ENCODE measurements at regions not wholly inside any gene's neighbourhood (a gene's known extent, or its start where the extent isn't known, plus 50 kb on each side); places are given as distances from the start of the nearest gene placed in this dataset.

- Histone ChIP-seq H3K27me3 (ENCODE audit: control insufficient read depth in 3 of 3, insufficient read depth in 3 of 3, low read length in 3 of 3) (no peaks in the 10 kb centered on the region), H3K9me3 (ENCODE audit: control insufficient read depth in 3 of 3, low read length in 3 of 3) (no peaks in the 10 kb centered on the region), H3K9ac (ENCODE audit: low read depth in 1 of 3, low read length in 3 of 3) (no peak overlapping the region), H3K27ac (ENCODE audit: low read depth, low read length) (no peak overlapping the region), H3K4me1 (ENCODE audit: control insufficient read depth in 3 of 3, insufficient read depth in 3 of 3, low read length in 3 of 3) (no peaks in the 10 kb centered on the region), H3K4me3 (ENCODE audit: low read length in 3 of 3) (no peak overlapping the region), H3K36me3 (ENCODE audit: control insufficient read depth in 3 of 3, insufficient read depth in 3 of 3, low read length in 3 of 3) (no peaks in the 10 kb centered on the region)
These were observed 884.5 kb downstream of the TLE1 start for GRCh38 chr9:80804873-80805272.

GRCh38 chr9:80797831-80798688, 891.3 kb downstream of the TLE1 start:
- Histone ChIP-seq H3K27me3 (ENCODE audit: control insufficient read depth in 3 of 3, insufficient read depth in 3 of 3, low read length in 3 of 3) (no peaks in the 10 kb centered on the region), H3K27ac (ENCODE audit: low read depth, low read length) (no peak overlapping the region), H3K4me3 (ENCODE audit: low read length in 3 of 3) (no peak overlapping the region), H3K9ac (ENCODE audit: low read depth in 1 of 3, low read length in 3 of 3) (no peak overlapping the region), H3K4me1 (ENCODE audit: control insufficient read depth in 3 of 3, insufficient read depth in 3 of 3, low read length in 3 of 3) (peaks cover 8 to 19% (median 17%) of the 10 kb centered on the region in 3 donors), H3K9me3 (ENCODE audit: control insufficient read depth in 3 of 3, low read length in 3 of 3) (no peaks in the 10 kb centered on the region), H3K36me3 (ENCODE audit: control insufficient read depth in 3 of 3, insufficient read depth in 3 of 3, low read length in 3 of 3) (no peaks in the 10 kb centered on the region)

- Histone ChIP-seq H3K36me3 (ENCODE audit: control insufficient read depth in 3 of 3, insufficient read depth in 3 of 3, low read length in 3 of 3) (no peaks in the 10 kb centered on the region), H3K9ac (ENCODE audit: low read depth in 1 of 3, low read length in 3 of 3) (no peak overlapping the region), H3K27ac (ENCODE audit: low read depth, low read length) (no peak overlapping the region), H3K4me1 (ENCODE audit: control insufficient read depth in 3 of 3, insufficient read depth in 3 of 3, low read length in 3 of 3) (peaks cover 8 to 19% (median 17%) of the 10 kb centered on the region in 3 donors), H3K4me3 (ENCODE audit: low read length in 3 of 3) (no peak overlapping the region), H3K9me3 (ENCODE audit: control insufficient read depth in 3 of 3, low read length in 3 of 3) (no peaks in the 10 kb centered on the region), H3K27me3 (ENCODE audit: control insufficient read depth in 3 of 3, insufficient read depth in 3 of 3, low read length in 3 of 3) (no peaks in the 10 kb centered on the region)
These were observed 892.1 kb downstream of the TLE1 start for GRCh38 chr9:80797101-80797829.

- Histone ChIP-seq H3K27ac (ENCODE audit: low read depth, low read length) (no peak overlapping the region), H3K36me3 (ENCODE audit: control insufficient read depth in 3 of 3, insufficient read depth in 3 of 3, low read length in 3 of 3) (no peaks in the 10 kb centered on the region), H3K4me3 (ENCODE audit: low read length in 3 of 3) (no peak overlapping the region), H3K27me3 (ENCODE audit: control insufficient read depth in 3 of 3, insufficient read depth in 3 of 3, low read length in 3 of 3) (no peaks in the 10 kb centered on the region), H3K4me1 (ENCODE audit: control insufficient read depth in 3 of 3, insufficient read depth in 3 of 3, low read length in 3 of 3) (peaks cover 8 to 19% (median 17%) of the 10 kb centered on the region in 3 donors), H3K9ac (ENCODE audit: low read depth in 1 of 3, low read length in 3 of 3) (no peak overlapping the region), H3K9me3 (ENCODE audit: control insufficient read depth in 3 of 3, low read length in 3 of 3) (no peaks in the 10 kb centered on the region)
These were observed 892.7 kb downstream of the TLE1 start for GRCh38 chr9:80796632-80797031.

- peaks cover 8 to 19% (median 17%) of the 10 kb centered on the region in 3 donors for H3K4me1 ChIP-seq (ENCODE audit: control insufficient read depth in 3 of 3, insufficient read depth in 3 of 3, low read length in 3 of 3)
- no peaks in the 10 kb centered on the region for H3K9me3 ChIP-seq (ENCODE audit: control insufficient read depth in 3 of 3, low read length in 3 of 3)
- H3K27ac ChIP-seq (ENCODE audit: low read depth, low read length): no peak overlapping the region
- no peaks in the 10 kb centered on the region for H3K27me3 ChIP-seq (ENCODE audit: control insufficient read depth in 3 of 3, insufficient read depth in 3 of 3, low read length in 3 of 3)
- H3K9ac ChIP-seq (ENCODE audit: low read depth in 1 of 3, low read length in 3 of 3): no peak overlapping the region
- H3K4me3 ChIP-seq (ENCODE audit: low read length in 3 of 3): no peak overlapping the region
- no peaks in the 10 kb centered on the region for H3K36me3 ChIP-seq (ENCODE audit: control insufficient read depth in 3 of 3, insufficient read depth in 3 of 3, low read length in 3 of 3)
These were observed 895.1 kb downstream of the TLE1 start for GRCh38 chr9:80794197-80794596.

- H3K27me3 ChIP-seq (ENCODE audit: control insufficient read depth in 3 of 3, insufficient read depth in 3 of 3, low read length in 3 of 3): no peaks in the 10 kb centered on the region
- no peaks in the 10 kb centered on the region for H3K9me3 ChIP-seq (ENCODE audit: control insufficient read depth in 3 of 3, low read length in 3 of 3)
- H3K9ac ChIP-seq (ENCODE audit: low read depth in 1 of 3, low read length in 3 of 3): no peak overlapping the region
- H3K4me3 ChIP-seq (ENCODE audit: low read length in 3 of 3): no peak overlapping the region
- peaks cover 8 to 19% (median 17%) of the 10 kb centered on the region in 3 donors for H3K4me1 ChIP-seq (ENCODE audit: control insufficient read depth in 3 of 3, insufficient read depth in 3 of 3, low read length in 3 of 3)
- no peak overlapping the region for H3K27ac ChIP-seq (ENCODE audit: low read depth, low read length)
- H3K36me3 ChIP-seq (ENCODE audit: control insufficient read depth in 3 of 3, insufficient read depth in 3 of 3, low read length in 3 of 3): no peaks in the 10 kb centered on the region
These were observed 895.6 kb downstream of the TLE1 start for GRCh38 chr9:80793706-80794105.

- no peak overlapping the region for H3K4me3 ChIP-seq (ENCODE audit: low read length in 3 of 3)
- no peaks in the 10 kb centered on the region for H3K36me3 ChIP-seq (ENCODE audit: control insufficient read depth in 3 of 3, insufficient read depth in 3 of 3, low read length in 3 of 3)
- no peak overlapping the region for H3K9ac ChIP-seq (ENCODE audit: low read depth in 1 of 3, low read length in 3 of 3)
- H3K9me3 ChIP-seq (ENCODE audit: control insufficient read depth in 3 of 3, low read length in 3 of 3): no peaks in the 10 kb centered on the region
- H3K27me3 ChIP-seq (ENCODE audit: control insufficient read depth in 3 of 3, insufficient read depth in 3 of 3, low read length in 3 of 3): no peaks in the 10 kb centered on the region
- no peak overlapping the region for H3K27ac ChIP-seq (ENCODE audit: low read depth, low read length)
- peaks cover 4 to 13% (median 12%) of the 10 kb centered on the region in 3 donors for H3K4me1 ChIP-seq (ENCODE audit: control insufficient read depth in 3 of 3, insufficient read depth in 3 of 3, low read length in 3 of 3)
These were observed 896.6 kb downstream of the TLE1 start for GRCh38 chr9:80792726-80793125.

- Histone ChIP-seq H3K4me1 (ENCODE audit: control insufficient read depth in 3 of 3, insufficient read depth in 3 of 3, low read length in 3 of 3) (peaks cover 0 to 4% (median 4%) of the 10 kb centered on the region in 3 donors), H3K27ac (ENCODE audit: low read depth, low read length) (no peak overlapping the region), H3K9me3 (ENCODE audit: control insufficient read depth in 3 of 3, low read length in 3 of 3) (no peaks in the 10 kb centered on the region), H3K4me3 (ENCODE audit: low read length in 3 of 3) (no peak overlapping the region), H3K36me3 (ENCODE audit: control insufficient read depth in 3 of 3, insufficient read depth in 3 of 3, low read length in 3 of 3) (no peaks in the 10 kb centered on the region), H3K9ac (ENCODE audit: low read depth in 1 of 3, low read length in 3 of 3) (no peak overlapping the region), H3K27me3 (ENCODE audit: control insufficient read depth in 3 of 3, insufficient read depth in 3 of 3, low read length in 3 of 3) (no peaks in the 10 kb centered on the region)
These were observed 897.5 kb downstream of the TLE1 start for GRCh38 chr9:80791836-80792235.

- H3K27ac ChIP-seq (ENCODE audit: low read depth, low read length): no peak overlapping the region
- no peaks in the 10 kb centered on the region for H3K27me3 ChIP-seq (ENCODE audit: control insufficient read depth in 3 of 3, insufficient read depth in 3 of 3, low read length in 3 of 3)
- H3K36me3 ChIP-seq (ENCODE audit: control insufficient read depth in 3 of 3, insufficient read depth in 3 of 3, low read length in 3 of 3): no peaks in the 10 kb centered on the region
- no peaks in the 10 kb centered on the region for H3K4me1 ChIP-seq (ENCODE audit: control insufficient read depth in 3 of 3, insufficient read depth in 3 of 3, low read length in 3 of 3)
- H3K9ac ChIP-seq (ENCODE audit: low read depth in 1 of 3, low read length in 3 of 3): no peak overlapping the region
- H3K9me3 ChIP-seq (ENCODE audit: control insufficient read depth in 3 of 3, low read length in 3 of 3): no peaks in the 10 kb centered on the region
- H3K4me3 ChIP-seq (ENCODE audit: low read length in 3 of 3): no peak overlapping the region
These were observed 898.6 kb downstream of the TLE1 start for GRCh38 chr9:80790764-80791163.

- no peak overlapping the region for H3K9ac ChIP-seq (ENCODE audit: low read depth in 1 of 3, low read length in 3 of 3)
- H3K9me3 ChIP-seq (ENCODE audit: control insufficient read depth in 3 of 3, low read length in 3 of 3): no peaks in the 10 kb centered on the region
- H3K27me3 ChIP-seq (ENCODE audit: control insufficient read depth in 3 of 3, insufficient read depth in 3 of 3, low read length in 3 of 3): no peaks in the 10 kb centered on the region
- H3K4me1 ChIP-seq (ENCODE audit: control insufficient read depth in 3 of 3, insufficient read depth in 3 of 3, low read length in 3 of 3): no peaks in the 10 kb centered on the region
- no peak overlapping the region for H3K4me3 ChIP-seq (ENCODE audit: low read length in 3 of 3)
- no peak overlapping the region for H3K27ac ChIP-seq (ENCODE audit: low read depth, low read length)
- H3K36me3 ChIP-seq (ENCODE audit: control insufficient read depth in 3 of 3, insufficient read depth in 3 of 3, low read length in 3 of 3): no peaks in the 10 kb centered on the region
These were observed 899.5 kb downstream of the TLE1 start for GRCh38 chr9:80789831-80790230.
